AG09309 (cell line): ENCODE measurements at regions not wholly inside any gene's neighbourhood (a gene's known extent, or its start where the extent isn't known, plus 50 kb on each side); places are given as distances from the start of the nearest gene placed in this dataset.

Experiments used
- DNase-seq: peaks from one replicate; pipeline ENCODE4 v3.0.0-alpha.2; 2010; ENCODE audit warnings: low read depth
- H3K4me3 ChIP-seq: 2 replicates; pipeline ENCODE4 v1.5.1; 2011; ENCODE audit warnings: mild to moderate bottlenecking, low read depth, low read length, moderate library complexity; ENCODE audit not compliant: control insufficient read depth
- TF ChIP-seq, protein P1 (sequence below): IDR thresholded peaks from 2 replicates; pipeline ENCODE4 v1.5.1; 2011; ENCODE audit warnings: mild to moderate bottlenecking, low read depth, low read length, inconsistent platforms; ENCODE audit not compliant: insufficient read depth, control insufficient read depth; ENCODE audit errors: missing control alignments

DNA sequence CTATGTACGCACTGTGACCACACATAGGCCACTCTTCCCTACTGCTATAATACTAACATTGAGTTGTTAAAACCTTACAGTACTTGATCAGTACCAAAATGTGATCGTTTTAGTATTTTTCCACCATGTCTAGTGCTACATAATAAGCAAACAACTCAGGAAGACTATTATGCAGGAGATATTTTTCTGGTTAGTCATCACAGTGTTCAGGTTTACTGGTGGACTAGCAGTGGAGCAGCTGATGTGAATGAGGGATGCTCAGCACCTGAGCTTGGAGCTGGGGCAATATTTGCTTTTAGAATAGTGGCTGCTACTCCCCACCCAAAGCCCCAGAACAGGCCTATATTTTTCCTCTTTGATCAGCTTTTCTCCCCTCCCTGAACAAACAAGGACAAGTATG is 513.1 kb downstream of the KCNH5 start:
- DNase-seq = no peak
- TF ChIP-seq, protein P1, sequence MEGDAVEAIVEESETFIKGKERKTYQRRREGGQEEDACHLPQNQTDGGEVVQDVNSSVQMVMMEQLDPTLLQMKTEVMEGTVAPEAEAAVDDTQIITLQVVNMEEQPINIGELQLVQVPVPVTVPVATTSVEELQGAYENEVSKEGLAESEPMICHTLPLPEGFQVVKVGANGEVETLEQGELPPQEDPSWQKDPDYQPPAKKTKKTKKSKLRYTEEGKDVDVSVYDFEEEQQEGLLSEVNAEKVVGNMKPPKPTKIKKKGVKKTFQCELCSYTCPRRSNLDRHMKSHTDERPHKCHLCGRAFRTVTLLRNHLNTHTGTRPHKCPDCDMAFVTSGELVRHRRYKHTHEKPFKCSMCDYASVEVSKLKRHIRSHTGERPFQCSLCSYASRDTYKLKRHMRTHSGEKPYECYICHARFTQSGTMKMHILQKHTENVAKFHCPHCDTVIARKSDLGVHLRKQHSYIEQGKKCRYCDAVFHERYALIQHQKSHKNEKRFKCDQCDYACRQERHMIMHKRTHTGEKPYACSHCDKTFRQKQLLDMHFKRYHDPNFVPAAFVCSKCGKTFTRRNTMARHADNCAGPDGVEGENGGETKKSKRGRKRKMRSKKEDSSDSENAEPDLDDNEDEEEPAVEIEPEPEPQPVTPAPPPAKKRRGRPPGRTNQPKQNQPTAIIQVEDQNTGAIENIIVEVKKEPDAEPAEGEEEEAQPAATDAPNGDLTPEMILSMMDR = no peak
- no peak overlapping the region for H3K4me3 ChIP-seq

DNA sequence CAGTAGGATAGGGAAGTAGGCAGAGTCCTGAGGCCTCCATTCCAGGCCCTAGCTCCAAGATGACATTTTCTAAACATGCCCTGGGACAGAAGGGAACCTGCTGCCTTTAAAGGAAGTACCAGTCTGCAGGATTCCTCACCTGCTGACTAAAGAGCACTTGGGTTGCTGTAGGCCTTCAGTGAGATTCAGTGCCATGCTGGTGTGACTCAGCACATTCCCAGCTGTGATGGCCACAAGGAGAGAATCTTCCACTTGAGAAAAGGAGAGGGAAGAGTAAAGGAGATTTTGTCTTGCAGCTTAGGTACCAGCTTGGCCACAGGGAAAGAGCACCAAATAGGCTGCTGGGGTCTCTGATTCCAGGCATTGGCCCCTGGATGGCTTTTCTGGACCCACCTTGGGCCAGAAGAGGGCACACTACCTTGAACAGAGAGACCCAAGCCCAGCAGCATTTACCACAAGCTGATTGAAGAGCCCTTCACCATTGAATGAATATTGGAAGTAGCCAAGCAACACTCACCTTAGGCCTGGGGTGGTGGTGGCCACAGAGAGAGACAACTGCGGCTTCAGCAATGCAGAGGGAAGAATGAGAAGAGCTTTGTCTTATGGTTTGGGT is 498.3 kb downstream of the KCNH5 start:
- TF ChIP-seq, protein P1 = no peak
- DNase-seq = no peak
- no peak overlapping the region for H3K4me3 ChIP-seq

DNA sequence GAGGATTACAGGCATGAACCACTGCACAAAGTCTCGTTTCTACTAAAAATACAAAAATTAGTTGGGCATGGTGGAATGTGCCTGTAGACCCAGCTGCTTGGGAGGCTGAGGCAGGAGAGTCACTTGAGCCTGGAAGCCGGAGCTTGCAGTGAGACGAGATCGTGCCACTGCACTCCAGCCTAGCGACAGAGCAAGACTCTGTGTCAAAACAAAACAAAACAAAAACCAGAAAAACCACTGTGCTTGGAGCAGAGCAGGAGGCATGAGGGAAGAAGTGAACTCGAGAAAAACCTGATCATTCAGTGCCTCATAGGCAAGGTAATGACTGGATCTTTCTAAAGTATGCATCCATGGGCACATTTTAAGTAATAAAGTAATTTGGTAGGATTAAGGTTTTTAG is 487.8 kb downstream of the KCNH5 start:
- no peak for DNase-seq
- TF ChIP-seq, protein P1 = no peak
- H3K4me3 ChIP-seq = no peak overlapping the region

DNA sequence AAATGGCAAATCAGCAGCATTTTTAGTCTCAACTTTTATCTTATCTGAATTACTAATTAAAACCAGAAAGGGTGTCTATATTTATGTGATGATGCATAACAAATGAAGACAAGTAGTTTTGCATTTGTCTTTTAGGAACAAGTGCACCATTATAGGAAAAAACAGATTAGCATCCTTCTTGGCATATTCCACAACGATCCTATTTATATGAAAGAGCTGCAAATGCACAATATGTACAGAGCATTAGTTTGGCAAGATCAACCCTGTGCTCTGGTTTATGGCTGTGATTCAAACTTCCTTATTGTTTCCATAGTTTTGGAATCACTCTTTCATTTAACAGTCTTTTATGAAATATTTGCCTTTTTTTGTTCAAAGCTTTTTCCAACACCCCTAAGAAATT is 486.8 kb downstream of the KCNH5 start:
- no peak for DNase-seq
- TF ChIP-seq, protein P1 = no peak
- H3K4me3 ChIP-seq = no peak overlapping the region

DNA sequence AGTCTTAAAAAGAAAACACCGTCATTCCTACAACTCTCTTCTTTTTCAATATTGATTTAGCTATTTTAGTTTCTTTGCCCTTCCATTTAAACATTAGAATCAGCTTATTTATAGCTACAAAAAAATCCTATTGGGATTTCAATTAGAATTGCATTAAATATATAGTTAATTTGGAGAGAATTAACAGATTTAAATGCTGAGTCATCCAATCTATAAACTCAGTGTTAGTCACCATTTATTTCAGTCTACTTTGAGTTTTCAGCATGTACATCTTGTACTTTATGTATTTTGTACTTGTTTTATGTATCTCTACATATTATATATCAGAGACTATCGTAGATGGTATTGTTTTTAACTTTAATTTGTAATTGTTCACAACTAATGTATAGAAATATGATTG is 460.0 kb downstream of the KCNH5 start:
- H3K4me3 ChIP-seq = no peak overlapping the region
- DNase-seq = no peak
- TF ChIP-seq, protein P1 = no peak

DNA sequence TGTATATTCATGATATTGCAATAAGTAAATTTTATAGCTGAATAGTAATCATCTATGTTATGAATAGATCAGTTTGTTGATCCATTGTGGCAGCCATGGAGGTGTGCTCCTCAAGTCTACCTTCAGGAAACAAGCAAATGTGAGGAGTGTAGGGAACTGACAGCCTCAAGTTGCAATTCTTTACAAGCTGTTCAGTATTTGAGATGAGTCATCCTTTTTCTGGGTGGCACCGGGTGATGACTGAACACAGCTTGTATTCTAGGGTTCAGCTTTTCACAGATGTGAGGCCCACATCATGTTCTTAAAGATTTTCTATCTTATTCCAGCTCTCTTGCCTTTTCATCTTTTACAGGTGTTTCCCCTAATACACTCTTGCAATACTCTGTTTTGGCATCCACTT is 452.4 kb downstream of the KCNH5 start:
- H3K4me3 ChIP-seq = no peak overlapping the region
- DNase-seq = no peak
- TF ChIP-seq, protein P1 = no peak

DNA sequence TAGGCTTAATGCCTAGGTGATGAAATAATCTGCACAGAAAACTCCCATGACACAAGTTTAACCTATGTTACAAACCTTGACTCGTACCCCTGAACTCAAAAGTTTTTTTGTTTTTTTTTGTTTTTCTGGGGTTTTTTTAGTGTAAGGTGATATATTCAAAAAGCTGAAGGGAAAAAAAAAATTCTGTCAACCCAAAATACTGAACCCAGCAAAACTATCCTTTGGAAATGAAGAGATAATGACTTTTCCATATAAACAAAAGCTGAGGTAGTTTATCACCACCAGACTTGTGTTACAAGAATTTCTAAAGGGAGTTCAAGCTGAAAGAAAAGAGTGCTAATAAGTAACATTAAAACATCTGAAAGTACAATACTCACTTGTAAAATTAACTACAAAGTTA is 448.1 kb downstream of the KCNH5 start:
- H3K4me3 ChIP-seq = no peak overlapping the region
- TF ChIP-seq, protein P1 = no peak
- DNase-seq = no peak
